ENCODE measurements at regions not wholly inside any gene's neighbourhood (a gene's known extent, or its start where the extent isn't known, plus 50 kb on each side); places are given as distances from the start of the nearest gene placed in this dataset.

DNA sequence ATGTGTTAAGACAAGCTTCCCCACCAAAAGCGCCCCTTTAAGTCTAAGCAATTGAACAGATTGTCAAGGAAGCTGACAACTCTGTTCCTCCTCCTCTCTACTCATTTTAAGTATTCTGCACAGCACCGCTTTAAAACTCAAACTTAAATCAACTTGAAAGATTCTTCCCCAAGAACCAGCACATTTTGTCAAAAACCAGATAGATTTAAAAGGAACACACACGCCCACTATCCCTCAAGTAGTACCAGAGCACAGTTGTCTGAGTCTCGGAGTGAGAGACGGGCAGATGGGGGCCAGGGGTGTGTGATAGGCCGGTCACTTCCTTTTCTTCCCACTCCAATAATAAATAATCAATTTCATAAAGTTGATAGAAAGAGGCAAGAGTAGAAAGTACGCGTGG, 67.7 kb upstream of the POU3F3 start:
- DNase-seq (no peak), ATAC-seq (no peak)
- Histone ChIP-seq H3K36me3 (ENCODE audit: insufficient read depth in 1 of 2, low read depth in 1 of 2) (no peaks in the 10 kb centered on the region), H3K27me3 (ENCODE audit: insufficient read depth in 3 of 3, low read length in 2 of 3) (no peaks in the 10 kb centered on the region), H3K4me3 (no peak overlapping the region), H3K27ac (no peak overlapping the region), H3K4me1 (peaks cover 9% of the 10 kb centered on the region), H3K9me3 (no peaks in the 10 kb centered on the region)
- TF ChIP-seq CTCF (IDR thresholded peaks at IDR 0.05): no peak
- 88 to 90% (median 89%) methylated on average over 8 of the region's 8 CpGs for WGBS, 3 donors
- intact Hi-C loops (cut with DNase I): no loop called here

DNA sequence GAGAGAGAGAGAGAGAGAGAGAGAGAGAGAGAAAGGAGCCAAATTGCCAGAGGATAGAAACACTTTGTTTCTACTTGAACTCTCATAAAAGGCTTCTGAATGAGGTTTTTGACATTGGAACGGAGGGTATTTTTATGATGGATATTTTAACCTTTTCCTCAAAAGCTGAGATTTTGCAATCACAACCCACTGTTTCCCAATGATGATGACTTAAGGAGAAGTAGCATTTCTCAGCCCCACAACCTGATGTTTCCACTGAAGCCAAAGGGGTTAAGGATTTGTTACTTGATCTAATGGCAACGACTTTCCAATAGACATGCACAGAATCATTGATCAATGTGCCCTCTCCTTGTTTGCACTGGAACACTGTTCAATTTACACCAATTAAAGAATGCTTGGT, 67.1 kb upstream of the POU3F3 start:
- no peak overlapping the region for H3K27ac ChIP-seq
- no peak for DNase-seq
- no peak overlapping the region for H3K4me3 ChIP-seq
- H3K9me3 ChIP-seq: no peaks in the 10 kb centered on the region
- peaks cover 9% of the 10 kb centered on the region for H3K4me1 ChIP-seq
- no peak for TF ChIP-seq CTCF (IDR thresholded peaks at IDR 0.05)
- no peak for ATAC-seq
- WGBS, 3 donors: 1 to 26% (median 20%) methylated on average over 2 of the region's 2 CpGs
- intact Hi-C loops (cut with DNase I): no loop called here
- no peaks in the 10 kb centered on the region for H3K36me3 ChIP-seq (ENCODE audit: insufficient read depth in 1 of 2, low read depth in 1 of 2)
- no peaks in the 10 kb centered on the region for H3K27me3 ChIP-seq (ENCODE audit: insufficient read depth in 3 of 3, low read length in 2 of 3)

DNA sequence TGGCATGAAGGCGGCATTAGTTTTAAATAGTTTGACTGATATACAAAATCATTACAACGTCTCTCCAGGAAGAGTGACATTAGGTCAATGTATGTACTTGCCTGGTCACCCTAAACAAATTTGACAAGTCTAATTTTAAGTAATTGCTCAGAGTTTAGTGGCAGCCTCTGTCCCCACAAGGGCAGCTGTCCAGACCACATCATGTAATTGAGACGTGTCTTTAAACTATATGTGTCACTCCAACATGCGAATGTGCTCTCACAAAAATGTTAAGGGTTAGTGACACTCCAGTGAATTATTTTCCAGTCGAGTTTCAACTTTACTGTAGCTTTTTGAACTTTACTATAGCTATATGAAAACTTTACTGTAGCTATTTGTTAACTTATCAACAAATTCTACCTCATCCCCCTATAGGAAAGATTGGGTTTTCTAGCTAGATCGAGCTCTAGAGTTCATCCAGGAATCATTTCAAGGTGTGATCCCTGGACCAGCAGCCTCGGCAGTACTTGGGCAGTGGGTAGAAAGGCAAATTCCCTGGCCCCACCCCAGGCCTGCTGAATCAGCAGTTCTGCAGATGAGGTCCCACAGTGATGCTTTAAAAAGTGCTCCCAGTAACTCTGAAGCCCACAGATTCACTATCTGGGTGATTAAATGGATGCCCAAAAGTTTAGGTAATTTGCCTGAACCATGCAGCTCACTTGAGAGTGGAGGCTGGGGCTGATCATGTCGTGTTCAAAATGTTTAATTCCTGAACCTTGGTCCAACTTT, 66.4 kb upstream of the POU3F3 start:
- H3K4me1 ChIP-seq: peaks cover 9% of the 10 kb centered on the region
- peak; percentile 63 to 88 (median 70) for ATAC-seq
- H3K9me3 ChIP-seq: no peaks in the 10 kb centered on the region
- H3K36me3 ChIP-seq (ENCODE audit: insufficient read depth in 1 of 2, low read depth in 1 of 2): no peaks in the 10 kb centered on the region
- H3K27me3 ChIP-seq (ENCODE audit: insufficient read depth in 3 of 3, low read length in 2 of 3): no peaks in the 10 kb centered on the region
- intact Hi-C loops (cut with DNase I): no loop called here
- TF ChIP-seq CTCF (IDR thresholded peaks at IDR 0.05): no peak
- DNase-seq: no peak
- 34 to 53% (median 34%) methylated on average over 8 of the region's 8 CpGs for WGBS, 3 donors
- H3K27ac ChIP-seq: no peak overlapping the region
- no peak overlapping the region for H3K4me3 ChIP-seq

DNA sequence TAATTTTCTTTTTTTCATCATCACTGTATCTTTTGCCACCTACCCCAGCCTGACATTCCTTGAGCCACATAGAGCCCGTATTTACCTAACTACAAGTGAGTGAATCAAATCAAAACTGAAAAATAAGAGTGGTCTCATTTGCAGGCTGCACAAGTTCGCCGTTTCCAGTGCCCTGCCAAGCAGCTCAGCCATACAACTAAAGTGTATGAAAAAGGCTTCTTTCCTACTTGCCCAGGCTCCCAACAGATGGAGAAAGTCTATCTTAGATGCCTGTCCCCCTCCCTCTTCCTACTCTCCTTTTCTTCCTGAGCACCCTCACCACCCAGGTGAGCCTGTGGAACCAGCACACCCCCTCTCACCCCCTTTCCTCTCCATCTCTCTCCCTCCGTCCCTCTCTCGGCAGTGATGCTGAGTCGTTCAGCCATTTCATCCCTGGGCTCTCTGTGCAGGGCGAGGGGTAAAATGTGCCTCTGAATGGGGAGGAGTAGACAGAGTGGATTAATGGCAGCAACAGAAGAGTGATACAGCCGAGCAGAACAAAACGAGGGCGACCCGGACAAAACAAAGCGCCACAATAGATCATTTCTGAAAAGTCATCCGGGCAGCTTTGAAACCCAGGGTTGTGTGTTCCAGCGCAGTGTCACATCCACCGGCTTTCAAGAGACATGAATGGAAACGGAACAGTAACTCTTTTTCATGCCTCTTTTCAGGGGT, 65.0 kb upstream of the POU3F3 start:
- 48 to 61% (median 51%) methylated on average over 16 of the region's 16 CpGs for WGBS, 3 donors

More for the DNA sequence above, 65.0 kb upstream of the POU3F3 start:
- no peak for ATAC-seq
- DNase-seq: no peak
- Histone ChIP-seq H3K9me3 (no peaks in the 10 kb centered on the region), H3K4me3 (no peak overlapping the region), H3K36me3 (ENCODE audit: insufficient read depth in 1 of 2, low read depth in 1 of 2) (no peaks in the 10 kb centered on the region), H3K27ac (no peak overlapping the region), H3K4me1 (peaks cover 9% of the 10 kb centered on the region), H3K27me3 (ENCODE audit: insufficient read depth in 3 of 3, low read length in 2 of 3) (no peaks in the 10 kb centered on the region)
- intact Hi-C loops (cut with DNase I): no loop called here
- no peak for TF ChIP-seq CTCF (IDR thresholded peaks at IDR 0.05)

All from psoas muscle (tissue), 7 donors.